GF-D8 (cell line): ENCODE measurements at regions not wholly inside any gene's neighbourhood (a gene's known extent, or its start where the extent isn't known, plus 50 kb on each side); places are given as distances from the start of the nearest gene placed in this dataset.

Source experiments
- DNase-seq: peaks from one replicate; lab custom pipeline; 2025; lab: John Stamatoyannopoulos, UW

- no peak for DNase-seq
Measured at GRCh38 chr12:58268069-58268468, 326.7 kb downstream of the ATP23 start.

- no peak for DNase-seq
Measured at GRCh38 chr12:58269476-58269875, 328.1 kb downstream of the ATP23 start.

DNA sequence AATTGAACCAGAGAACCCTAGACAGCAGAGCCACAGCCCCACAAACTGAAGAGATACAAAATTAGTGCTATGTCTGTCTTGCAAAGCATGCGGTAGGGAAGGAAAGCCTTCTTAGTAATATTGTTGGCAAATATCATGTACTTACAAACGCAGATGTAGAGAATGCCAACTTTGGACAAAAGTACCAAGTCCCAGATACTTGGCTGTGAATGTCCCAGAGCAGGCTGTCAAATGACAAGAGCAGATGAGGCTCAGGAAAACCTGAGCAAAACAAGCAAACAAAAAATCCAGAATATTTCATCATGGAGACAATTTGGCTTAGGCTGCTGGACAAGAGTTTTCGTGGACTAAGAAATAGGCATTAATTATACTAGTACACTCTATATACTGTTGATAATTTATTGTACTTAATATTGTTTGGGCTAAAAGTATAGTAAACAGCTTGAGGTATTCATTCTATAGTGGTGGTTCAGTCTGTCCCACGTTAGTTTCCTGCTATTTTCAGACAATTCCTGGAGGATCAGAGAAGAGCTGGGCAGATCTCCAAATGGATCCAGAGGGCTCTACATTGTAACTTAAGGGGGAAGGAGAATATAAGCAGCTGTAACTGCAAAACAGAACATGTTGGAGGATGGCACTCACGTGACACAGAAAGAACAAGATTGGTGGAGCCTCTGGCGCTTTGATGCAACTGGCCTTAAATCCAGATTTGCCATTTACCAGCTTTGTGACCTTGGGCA is 329.8 kb downstream of the ATP23 start:
- DNase-seq: no peak

- DNase-seq: no peak
Measured at GRCh38 chr12:58272461-58272860, 331.1 kb downstream of the ATP23 start.

DNA sequence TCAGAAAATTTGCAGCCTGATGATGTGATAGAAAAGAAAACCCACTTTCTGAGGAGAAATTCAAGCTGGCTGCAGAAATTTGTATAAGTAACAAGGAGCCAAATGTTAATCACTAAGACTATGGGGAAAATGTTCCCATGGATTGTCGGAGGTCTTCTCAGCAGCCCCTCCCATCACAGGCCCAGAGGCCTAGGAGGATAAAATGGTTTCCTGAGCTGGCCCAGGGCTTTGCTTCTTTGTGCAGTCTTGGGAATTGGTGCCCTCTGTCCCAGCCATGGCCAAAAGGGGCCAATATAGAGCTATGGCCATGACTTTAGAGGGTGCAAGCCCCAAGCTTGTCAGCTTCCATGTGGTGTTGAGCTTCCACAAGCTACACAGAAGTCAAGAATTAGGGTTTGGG is 335.9 kb downstream of the ATP23 start:
- DNase-seq: no peak

- DNase-seq: no peak
Measured at GRCh38 chr12:58283553-58283952, 342.2 kb downstream of the ATP23 start.

DNA sequence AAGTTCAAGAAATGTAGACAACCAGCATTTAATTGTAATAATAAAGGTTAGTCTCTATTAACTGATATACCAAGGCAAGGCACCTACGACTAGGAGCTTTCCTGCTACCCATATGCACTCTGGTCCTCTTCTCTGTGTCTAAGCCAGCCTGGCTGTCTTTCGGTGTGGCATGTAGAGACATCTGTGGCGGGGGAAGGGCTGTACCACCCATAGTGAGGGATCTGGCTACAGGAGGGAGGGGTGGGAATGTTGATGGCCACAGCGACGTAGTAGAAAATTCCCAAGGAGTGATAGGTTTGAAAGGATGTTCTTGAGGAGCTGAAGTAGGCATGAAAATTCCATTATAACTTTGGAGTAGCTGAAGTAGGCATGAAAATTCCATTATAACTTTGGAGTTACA is 344.2 kb downstream of the ATP23 start:
- DNase-seq: no peak

DNA sequence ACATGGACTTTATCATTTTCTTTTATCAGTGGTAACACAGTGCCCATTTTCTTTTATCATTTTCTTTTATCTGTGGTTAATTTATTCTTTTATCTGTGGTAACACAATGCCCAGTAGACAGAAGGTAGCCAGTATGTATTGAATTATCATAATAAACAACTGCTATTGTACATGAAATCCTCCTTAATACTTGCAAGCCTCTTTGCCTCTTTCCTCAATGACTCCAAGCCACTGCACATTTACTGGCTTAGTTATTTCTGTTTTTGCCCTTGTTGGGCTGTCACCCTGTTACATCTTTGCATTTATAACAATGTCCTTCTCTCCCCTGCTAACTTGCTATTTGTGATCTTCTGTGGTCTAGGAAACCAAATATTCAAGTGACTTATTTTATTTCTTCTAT is 345.0 kb downstream of the ATP23 start:
- DNase-seq: no peak

DNA sequence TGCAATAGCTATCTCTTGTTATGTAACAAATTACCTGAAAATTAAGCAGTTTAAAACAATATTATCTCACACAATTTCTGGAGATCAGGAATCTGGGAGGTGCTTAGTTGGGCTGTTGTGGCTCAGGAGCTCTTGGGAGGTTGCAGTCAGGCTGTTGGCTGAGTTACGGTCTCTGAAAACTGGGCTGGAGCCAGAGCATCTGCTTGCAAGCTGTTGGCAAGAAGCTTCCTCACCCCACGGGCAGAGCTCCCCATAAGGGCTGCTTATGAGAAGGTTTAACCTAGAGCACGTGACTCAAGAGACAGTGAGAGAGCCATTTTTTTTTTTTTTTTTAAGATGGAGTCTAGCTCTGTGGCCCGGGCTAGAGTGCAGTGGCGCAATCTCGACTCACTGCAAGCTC is 346.8 kb downstream of the ATP23 start:
- no peak for DNase-seq

DNA sequence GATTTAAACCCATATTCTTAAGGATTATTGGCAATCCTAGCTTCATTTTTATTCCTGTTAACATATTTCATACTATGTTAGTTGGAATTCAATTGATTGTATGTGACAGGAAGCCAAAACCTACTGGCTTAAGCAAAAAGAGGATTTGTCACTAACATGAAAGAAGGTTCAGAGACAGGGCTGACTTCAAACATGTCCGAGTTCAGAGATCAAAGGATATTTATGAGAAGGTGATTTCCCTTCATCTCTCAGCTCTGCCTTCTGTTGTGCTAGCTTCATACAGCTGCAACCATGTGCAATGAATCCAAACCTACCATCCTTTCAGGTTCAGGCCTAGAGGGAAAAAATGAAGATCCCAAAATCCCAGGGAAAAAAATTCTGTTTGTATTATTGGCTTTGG is 349.7 kb downstream of the ATP23 start:
- DNase-seq: no peak

- DNase-seq: no peak
Measured at GRCh38 chr12:58293308-58293982, 352.1 kb downstream of the ATP23 start.

GRCh38 chr12:58295268-58295667 is 353.9 kb downstream of the ATP23 start:
- no peak for DNase-seq

DNA sequence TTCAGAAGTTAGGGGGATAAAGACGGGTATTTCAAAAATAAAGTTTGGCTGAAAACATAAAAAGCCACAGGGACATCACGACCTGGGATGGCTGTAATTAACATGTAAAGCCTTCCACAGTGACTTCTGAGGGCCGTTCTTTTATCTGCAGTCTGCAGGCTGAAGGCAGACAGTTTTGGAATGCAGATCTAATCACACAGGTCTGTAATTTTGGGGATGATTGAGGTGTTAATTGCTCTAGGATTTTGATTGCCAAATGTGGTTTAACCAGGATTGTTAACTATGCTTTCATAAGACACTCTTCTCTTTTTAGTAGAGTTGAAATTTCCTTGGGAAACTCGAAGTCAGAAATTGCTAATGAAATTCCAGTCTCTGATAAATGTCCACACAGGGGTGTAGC is 355.5 kb downstream of the ATP23 start:
- DNase-seq: no peak

DNA sequence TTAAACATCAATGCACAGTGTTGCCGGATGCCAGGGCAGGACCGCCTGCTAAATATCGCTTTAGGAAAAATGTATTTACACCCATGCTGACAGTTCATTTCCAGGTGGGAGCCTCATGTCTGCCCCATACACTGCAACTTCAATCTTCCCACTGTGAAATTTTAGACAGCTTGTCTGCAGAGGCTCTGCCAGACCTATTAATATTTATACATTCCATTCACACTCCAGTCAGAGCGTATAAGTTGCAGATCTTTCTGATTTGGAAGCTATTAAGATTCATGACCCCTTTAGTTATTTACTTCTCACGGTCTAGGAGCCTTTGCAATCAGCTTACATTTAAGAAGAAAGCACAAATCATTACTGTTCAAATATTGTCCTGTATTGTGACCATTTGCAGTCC is 357.4 kb downstream of the ATP23 start:
- DNase-seq: no peak

DNA sequence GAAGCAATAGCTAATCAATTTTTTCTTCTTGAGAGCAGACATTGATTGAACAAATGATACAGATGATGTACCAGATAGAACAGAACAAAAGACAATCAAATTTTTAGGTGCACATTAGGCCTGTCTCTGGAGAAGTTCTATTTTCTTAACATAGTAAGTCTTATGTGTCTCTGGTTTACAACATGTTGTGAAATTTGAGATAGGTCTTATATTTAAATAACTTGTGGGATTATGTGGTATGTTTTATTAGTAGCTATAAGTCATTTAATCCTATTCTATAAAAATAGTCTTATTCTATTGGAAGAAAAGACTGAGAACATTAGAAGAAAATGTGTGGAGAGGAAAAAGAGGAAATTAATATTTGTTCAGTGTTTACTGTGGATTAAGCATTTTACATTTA is 358.0 kb downstream of the ATP23 start:
- no peak for DNase-seq

DNA sequence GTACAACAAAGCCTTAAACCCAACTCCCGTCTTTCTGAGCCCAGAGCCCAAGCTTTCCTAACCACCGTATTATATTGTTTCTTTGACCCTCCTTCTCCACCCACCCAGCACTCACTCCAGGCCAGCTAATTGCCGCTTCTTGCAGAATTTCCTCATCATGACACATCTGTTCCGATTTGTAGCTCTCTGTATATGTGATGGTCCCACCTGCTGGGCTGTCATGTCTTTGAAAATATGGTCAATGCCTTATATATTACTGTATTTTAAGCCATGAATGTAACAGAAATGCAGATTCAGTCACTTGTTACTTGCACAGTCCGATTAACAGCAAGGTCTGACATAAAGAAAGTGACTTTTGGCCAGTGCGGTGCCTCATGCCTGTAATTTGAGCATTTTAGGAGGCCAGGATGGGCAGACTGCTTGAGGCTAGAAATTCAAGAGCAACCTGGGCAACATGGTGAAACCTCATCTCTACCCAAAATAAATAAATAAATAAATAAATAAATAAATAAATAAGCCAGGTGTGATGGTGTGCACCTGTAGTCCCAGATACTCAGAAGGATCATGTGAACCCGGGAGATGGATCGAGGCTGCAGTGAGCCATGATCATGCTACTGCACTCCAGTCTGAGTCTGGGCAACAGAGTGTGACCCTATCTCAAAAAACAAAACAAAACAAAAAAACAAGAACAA is 359.8 kb downstream of the ATP23 start:
- DNase-seq: no peak

DNA sequence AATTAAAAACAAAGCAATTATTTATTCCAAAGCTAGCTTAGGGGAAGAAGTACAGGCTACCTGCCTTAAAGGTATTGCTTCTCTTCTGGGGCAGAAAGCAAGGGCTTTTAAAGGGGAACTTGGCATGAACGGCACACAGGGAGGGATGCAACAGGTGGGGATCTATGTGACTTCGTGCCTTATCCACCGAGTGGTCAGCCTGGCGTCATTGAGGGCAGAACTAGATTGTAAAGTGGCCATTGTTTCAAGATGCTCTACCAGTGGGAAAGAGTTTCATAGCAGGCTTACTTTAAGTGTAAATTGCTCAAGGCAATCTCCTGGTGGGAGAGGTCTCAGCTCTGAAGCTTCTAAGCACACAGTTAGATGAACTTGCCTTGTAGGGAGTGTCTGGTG is 360.4 kb downstream of the ATP23 start:
- no peak for DNase-seq

GRCh38 chr12:58302487-58303011 is 361.2 kb downstream of the ATP23 start:
- no peak for DNase-seq

DNA sequence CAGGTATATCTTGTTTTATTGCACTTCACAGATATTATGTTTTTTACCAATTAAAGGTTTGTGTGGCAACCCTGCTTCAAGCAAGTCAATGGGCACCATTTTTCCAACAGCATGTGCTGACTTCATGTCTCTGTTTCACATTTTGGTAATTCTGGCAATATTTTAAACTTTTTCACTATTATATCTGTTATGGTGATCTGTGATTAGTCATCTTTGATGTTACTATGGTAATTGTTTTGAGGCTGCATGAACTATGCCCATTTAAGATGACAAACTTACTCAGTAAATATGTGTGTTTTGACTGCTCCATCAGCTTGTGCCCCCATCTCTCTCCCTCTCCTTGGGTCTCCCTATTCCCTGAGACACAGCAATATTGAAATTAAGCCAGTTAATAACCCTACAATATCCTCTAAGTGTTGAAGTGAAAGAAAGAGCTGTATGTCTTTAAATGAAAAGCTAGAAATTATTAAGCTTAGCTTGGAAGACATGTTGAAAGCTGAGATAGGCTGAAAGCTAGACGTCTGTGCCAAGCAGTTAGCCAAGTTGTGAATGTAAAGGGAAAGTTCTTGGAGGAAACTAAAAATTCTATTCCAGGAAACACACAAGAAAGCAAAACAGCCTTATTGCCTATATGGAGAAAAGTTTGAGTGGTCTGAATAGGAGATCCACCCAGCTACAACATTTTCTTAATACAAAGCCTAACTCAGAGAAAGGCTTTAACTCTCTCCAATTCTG is 365.1 kb downstream of the ATP23 start:
- DNase-seq: no peak

DNA sequence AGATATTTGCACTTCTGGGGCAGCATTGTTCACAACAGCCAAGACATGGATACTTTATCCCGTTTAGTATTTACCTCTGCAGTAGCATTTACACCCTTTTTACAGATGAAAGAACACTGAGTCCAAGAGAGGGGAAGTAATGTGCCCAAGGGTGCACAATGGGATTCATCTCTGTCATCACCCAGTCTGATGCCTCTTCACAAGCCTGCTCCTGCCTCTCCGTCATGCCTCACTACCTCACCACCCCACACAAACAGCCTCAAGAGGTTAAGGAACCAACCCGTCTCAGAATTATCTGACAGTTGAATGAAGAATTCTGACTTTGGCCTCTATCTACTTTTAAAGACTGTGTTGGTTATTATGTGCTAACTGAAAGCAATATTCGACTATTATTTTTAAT is 368.4 kb downstream of the ATP23 start:
- no peak for DNase-seq

GRCh38 chr12:58310368-58310767 is 369.0 kb downstream of the ATP23 start:
- DNase-seq: no peak
